Fibroblast of lung (primary cell): ENCODE measurements at regions not wholly inside any gene's neighbourhood (a gene's known extent, or its start where the extent isn't known, plus 50 kb on each side); places are given as distances from the start of the nearest gene placed in this dataset.

Experiments
- DNase-seq, 2 donors: peaks; one replicate each; pipeline versions ENCODE4 v3.0.0 to v3.0.0-alpha.2; 2010; ENCODE audit warnings: low read depth in 2 of 2
- H2AFZ ChIP-seq: 2 replicates; pipeline ENCODE4 v1.5.1; 2012; ENCODE audit warnings: low read length, control low read depth, inconsistent platforms
- H3K27ac ChIP-seq: 2 replicates; pipeline ENCODE4 v1.5.1; 2011; ENCODE audit warnings: low read length, control low read depth; ENCODE audit not compliant: insufficient read depth
- H3K27me3 ChIP-seq: 2 replicates; pipeline ENCODE4 v1.5.1; 2011; ENCODE audit warnings: mild to moderate bottlenecking, low read length; ENCODE audit not compliant: control insufficient read depth, insufficient read depth
- H3K36me3 ChIP-seq: 2 replicates; pipeline ENCODE4 v1.5.1; 2011; ENCODE audit warnings: low read length; ENCODE audit not compliant: control insufficient read depth, insufficient read depth
- H3K4me1 ChIP-seq: 2 replicates; pipeline ENCODE4 v1.5.1; 2011; ENCODE audit warnings: low read length; ENCODE audit not compliant: control insufficient read depth, insufficient read depth; ENCODE audit errors: extremely low read depth
- H3K4me2 ChIP-seq: 2 replicates; pipeline ENCODE4 v1.5.1; 2011; ENCODE audit warnings: low read length, control low read depth; ENCODE audit not compliant: insufficient read depth; ENCODE audit errors: extremely low read depth
- H3K4me3 ChIP-seq, 4 experiments: fragments of 200-600 bp in 1 of 4; sonication (generic) in 1 of 4; replicated peaks in 1 of 4; 2 replicates each; pipeline ENCODE4 v1.5.1; 2011 to 2016; ENCODE audit warnings: low read length in 4 of 4, low read depth in 3 of 4, mild to moderate bottlenecking in 3 of 4, control low read depth in 2 of 4, inconsistent platforms in 1 of 4, mixed read lengths in 1 of 4; ENCODE audit not compliant: insufficient read depth in 1 of 4; ENCODE audit errors: control extremely low read depth in 1 of 4
- H3K79me2 ChIP-seq: 2 replicates; pipeline ENCODE4 v1.5.1; 2012; ENCODE audit warnings: mild to moderate bottlenecking, low read length, inconsistent platforms; ENCODE audit not compliant: control insufficient read depth, insufficient read depth
- H3K9ac ChIP-seq: 2 replicates; pipeline ENCODE4 v1.5.1; 2011; ENCODE audit warnings: mild to moderate bottlenecking, low read length, control low read depth; ENCODE audit not compliant: insufficient read depth
- H3K9me3 ChIP-seq: 2 replicates; pipeline ENCODE4 v1.5.1; 2012; ENCODE audit warnings: low read depth, low read length; ENCODE audit not compliant: control insufficient read depth, insufficient read depth
- H4K20me1 ChIP-seq: 2 replicates; pipeline ENCODE4 v1.5.1; 2011; ENCODE audit warnings: low read length; ENCODE audit not compliant: control insufficient read depth, insufficient read depth; ENCODE audit errors: extremely low read depth
- CTCF ChIP-seq, 2 donors: IDR thresholded peaks in 1 of 2; conservative IDR thresholded peaks in 1 of 2; 1 replicate in 1 of 2; 2 replicates in 1 of 2; pipeline ENCODE4 v1.5.1; 2011 to 2012; ENCODE audit warnings: low read length in 2 of 2, control low read depth in 1 of 2, inconsistent platforms in 1 of 2, low read depth in 1 of 2, mild to moderate bottlenecking in 1 of 2
- EZH2 ChIP-seq: IDR thresholded peaks from 2 replicates; pipeline ENCODE4 v1.5.1; 2012; ENCODE audit warnings: low read length, control low read depth, mild to moderate bottlenecking; ENCODE audit errors: missing control alignments

DNA sequence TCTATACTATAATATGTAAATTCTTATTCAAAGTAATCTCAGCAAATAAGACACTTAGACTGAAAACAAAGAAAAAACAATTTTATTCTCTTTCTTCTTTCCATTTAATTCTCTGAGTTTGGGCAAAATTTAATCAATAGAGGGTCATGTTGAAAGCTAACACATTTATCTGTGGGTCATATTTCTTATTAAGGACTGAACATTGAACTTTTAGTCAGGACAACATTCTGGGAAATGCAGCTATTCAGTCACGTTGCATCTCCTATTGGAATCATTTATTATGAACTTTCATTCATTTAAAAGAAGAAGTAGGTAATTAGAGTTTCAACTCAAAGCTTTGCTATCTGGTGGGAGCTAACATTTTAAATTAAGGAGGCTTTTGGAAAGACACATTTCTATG lies 372.5 kb downstream of the MAN2A1 start:
- Histone ChIP-seq H3K9me3 (no peaks in the 10 kb centered on the region), H2AFZ (no peak overlapping the region), H3K27me3 (no peaks in the 10 kb centered on the region), H3K4me1 (no peaks in the 10 kb centered on the region), H3K4me3 (no peak overlapping the region), H3K4me2 (no peak overlapping the region), H4K20me1 (no peaks in the 10 kb centered on the region), H3K79me2 (no peaks in the 10 kb centered on the region), H3K36me3 (no peaks in the 10 kb centered on the region), H3K27ac (no peak overlapping the region), H3K9ac (no peak overlapping the region)
- DNase-seq: no peak
- no peak for TF ChIP-seq CTCF (conservative IDR thresholded peaks at IDR 0.05 in 1 of 2, IDR thresholded peaks at IDR 0.05 in 1 of 2; ENCODE audit: low read depth in 1 of 2, low read length in 2 of 2)
- no peak for TF ChIP-seq EZH2

- H4K20me1 ChIP-seq: no peaks in the 10 kb centered on the region
- no peak overlapping the region for H3K4me2 ChIP-seq
- H3K4me3 ChIP-seq: no peak overlapping the region
- peak; percentile 26 to 68 for DNase-seq
- no peaks in the 10 kb centered on the region for H3K9me3 ChIP-seq
- no peaks in the 10 kb centered on the region for H3K79me2 ChIP-seq
- H3K4me1 ChIP-seq: no peaks in the 10 kb centered on the region
- no peak overlapping the region for H3K27ac ChIP-seq
- H3K9ac ChIP-seq: no peak overlapping the region
- no peak overlapping the region for H2AFZ ChIP-seq
- TF ChIP-seq EZH2 (no peak), CTCF (conservative IDR thresholded peaks at IDR 0.05 in 1 of 2, IDR thresholded peaks at IDR 0.05 in 1 of 2; ENCODE audit: low read depth in 1 of 2, low read length in 2 of 2) (no peak)
- H3K27me3 ChIP-seq: no peaks in the 10 kb centered on the region
- no peaks in the 10 kb centered on the region for H3K36me3 ChIP-seq
Observed at GRCh38 chr5:110063640-110064602, 374.2 kb downstream of the MAN2A1 start.

GRCh38 chr5:110064603-110065268 lies 375.0 kb downstream of the MAN2A1 start:
- H3K27me3 ChIP-seq: no peaks in the 10 kb centered on the region
- no peak overlapping the region for H2AFZ ChIP-seq
- H3K9me3 ChIP-seq: no peaks in the 10 kb centered on the region
- DNase-seq: no peak
- no peaks in the 10 kb centered on the region for H3K4me1 ChIP-seq
- no peak for TF ChIP-seq CTCF (conservative IDR thresholded peaks at IDR 0.05 in 1 of 2, IDR thresholded peaks at IDR 0.05 in 1 of 2; ENCODE audit: low read depth in 1 of 2, low read length in 2 of 2)
- no peak for TF ChIP-seq EZH2
- H3K79me2 ChIP-seq: no peaks in the 10 kb centered on the region
- no peak overlapping the region for H3K9ac ChIP-seq
- H3K36me3 ChIP-seq: no peaks in the 10 kb centered on the region
- H3K4me3 ChIP-seq: no peak overlapping the region
- no peaks in the 10 kb centered on the region for H4K20me1 ChIP-seq
- no peak overlapping the region for H3K4me2 ChIP-seq
- H3K27ac ChIP-seq: no peak overlapping the region
